Uterus (tissue), 2 donors: ENCODE measurements at regions not wholly inside any gene's neighbourhood (a gene's known extent, or its start where the extent isn't known, plus 50 kb on each side); places are given as distances from the start of the nearest gene placed in this dataset.

Experiments
- POLR2A ChIP-seq, 2 donors: fragments of 450-650 bp; IDR thresholded peaks; one replicate each; pipeline ENCODE4 v1.6.1; 2016; ENCODE audit warnings: antibody characterized with exemption in 2 of 2, mild to moderate bottlenecking in 1 of 2, moderate library complexity in 1 of 2
- TF ChIP-seq, protein P1 (sequence below), 4 experiments: fragments of 200-600 bp in 2 of 4; fragments of 450-650 bp in 2 of 4; sonication (generic) in 2 of 4; IDR thresholded peaks; one replicate each; pipeline ENCODE4 v1.5.1; 2016 to 2019; ENCODE audit warnings: antibody characterized with exemption in 4 of 4, mild to moderate bottlenecking in 2 of 4, moderate library complexity in 1 of 4

DNA sequence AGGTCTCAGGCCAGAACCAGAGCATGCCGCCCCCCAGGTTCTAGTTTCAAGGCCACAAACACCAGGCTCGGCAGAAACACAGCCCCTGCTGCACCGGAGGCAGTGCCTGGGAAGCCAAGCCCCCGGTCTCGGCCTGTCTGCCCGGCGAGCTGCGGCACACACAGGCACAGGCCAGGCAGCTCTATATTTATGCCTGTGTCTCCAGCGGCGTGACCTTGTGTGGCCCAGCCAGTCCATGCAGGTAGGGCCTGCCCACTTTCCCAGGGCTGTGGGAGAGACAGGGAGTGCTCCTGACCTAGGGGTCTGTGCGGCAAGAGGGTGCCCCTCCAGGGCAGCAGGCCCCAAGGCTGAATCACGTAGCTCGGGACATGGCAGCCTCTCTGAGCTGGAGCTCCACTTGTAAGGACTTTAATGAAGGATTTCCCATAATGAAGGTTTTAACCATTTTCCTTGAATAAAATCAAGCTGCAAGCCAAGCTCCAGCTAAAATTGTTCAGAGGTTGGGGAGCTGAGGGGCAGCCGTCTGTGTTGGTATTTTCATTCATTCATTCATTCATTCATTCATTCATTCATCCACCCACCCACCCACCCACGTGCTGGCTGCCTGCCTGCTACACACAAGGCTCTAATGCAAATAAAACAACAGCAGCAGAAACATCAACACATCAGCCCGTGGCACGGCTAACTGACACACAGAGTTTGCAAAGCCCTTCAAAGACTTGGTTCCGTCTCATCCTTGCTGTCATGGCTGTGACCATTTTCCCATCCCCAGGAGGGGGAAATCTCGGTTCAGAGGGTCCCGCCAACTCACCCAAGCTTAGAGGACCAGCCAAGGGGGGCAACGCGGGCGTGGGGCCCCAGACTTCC, 92.0 kb downstream of the RFLNA start:
- TF ChIP-seq, protein P1, sequence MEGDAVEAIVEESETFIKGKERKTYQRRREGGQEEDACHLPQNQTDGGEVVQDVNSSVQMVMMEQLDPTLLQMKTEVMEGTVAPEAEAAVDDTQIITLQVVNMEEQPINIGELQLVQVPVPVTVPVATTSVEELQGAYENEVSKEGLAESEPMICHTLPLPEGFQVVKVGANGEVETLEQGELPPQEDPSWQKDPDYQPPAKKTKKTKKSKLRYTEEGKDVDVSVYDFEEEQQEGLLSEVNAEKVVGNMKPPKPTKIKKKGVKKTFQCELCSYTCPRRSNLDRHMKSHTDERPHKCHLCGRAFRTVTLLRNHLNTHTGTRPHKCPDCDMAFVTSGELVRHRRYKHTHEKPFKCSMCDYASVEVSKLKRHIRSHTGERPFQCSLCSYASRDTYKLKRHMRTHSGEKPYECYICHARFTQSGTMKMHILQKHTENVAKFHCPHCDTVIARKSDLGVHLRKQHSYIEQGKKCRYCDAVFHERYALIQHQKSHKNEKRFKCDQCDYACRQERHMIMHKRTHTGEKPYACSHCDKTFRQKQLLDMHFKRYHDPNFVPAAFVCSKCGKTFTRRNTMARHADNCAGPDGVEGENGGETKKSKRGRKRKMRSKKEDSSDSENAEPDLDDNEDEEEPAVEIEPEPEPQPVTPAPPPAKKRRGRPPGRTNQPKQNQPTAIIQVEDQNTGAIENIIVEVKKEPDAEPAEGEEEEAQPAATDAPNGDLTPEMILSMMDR (IDR thresholded peaks at IDR 0.05), result no peak
- no peak for TF ChIP-seq POLR2A (IDR thresholded peaks at IDR 0.05)
